Astrocyte (in vitro differentiated cells and primary cell): ENCODE measurements at regions not wholly inside any gene's neighbourhood (a gene's known extent, or its start where the extent isn't known, plus 50 kb on each side); places are given as distances from the start of the nearest gene placed in this dataset.

ENCODE experiments used
- DNase-seq: peaks from one replicate; pipeline ENCODE4 v3.0.0-alpha.2; 2010; ENCODE audit warnings: low read depth
- FAIRE-seq: peaks from 2 replicates; lab custom pipeline; 2011; peaks lifted over from hg19 to GRCh38; lab: Jason Lieb, UNC
- H2AFZ ChIP-seq: 2 replicates; pipeline ENCODE4 v1.6.0; 2012; ENCODE audit warnings: low read depth, low read length, inconsistent platforms
- H3K27ac ChIP-seq: 2 replicates; pipeline ENCODE4 v1.5.1; 2011; ENCODE audit warnings: low read depth, low read length, inconsistent platforms
- H3K27me3 ChIP-seq: 2 replicates; pipeline ENCODE4 v1.6.0; 2011; ENCODE audit warnings: low read length, inconsistent platforms; ENCODE audit not compliant: insufficient read depth
- H3K36me3 ChIP-seq: 2 replicates; pipeline ENCODE4 v1.5.1; 2011; ENCODE audit warnings: low read length, inconsistent platforms; ENCODE audit not compliant: insufficient read depth
- H3K4me1 ChIP-seq: 2 replicates; pipeline ENCODE4 v1.5.1; 2011; ENCODE audit warnings: low read length, inconsistent platforms; ENCODE audit not compliant: insufficient read depth
- H3K4me2 ChIP-seq: 2 replicates; pipeline ENCODE4 v1.6.0; 2012; ENCODE audit warnings: low read length, inconsistent platforms
- H3K4me3 ChIP-seq: 2 replicates; pipeline ENCODE4 v1.5.1; 2011; ENCODE audit warnings: low read depth, mild to moderate bottlenecking, low read length, inconsistent platforms; ENCODE audit not compliant: insufficient read depth
- H3K79me2 ChIP-seq: 2 replicates; pipeline ENCODE4 v1.6.0; 2012; ENCODE audit warnings: mild to moderate bottlenecking, low read length, inconsistent platforms; ENCODE audit not compliant: insufficient read depth
- H3K9ac ChIP-seq: 2 replicates; pipeline ENCODE4 v1.6.0; 2012; ENCODE audit warnings: mild to moderate bottlenecking, low read length, inconsistent platforms
- H3K9me3 ChIP-seq: 2 replicates; pipeline ENCODE4 v1.5.1; 2012; ENCODE audit warnings: low read depth, mild to moderate bottlenecking, low read length, inconsistent platforms; ENCODE audit not compliant: insufficient read depth
- H4K20me1 ChIP-seq: 2 replicates; pipeline ENCODE4 v1.6.0; 2012; ENCODE audit warnings: low read length, inconsistent platforms; ENCODE audit not compliant: insufficient read depth
- H3K27ac Mint-ChIP-seq: one replicate; pipeline ENCODE4 v1.8.0; 2021; ENCODE audit warnings: mild to moderate bottlenecking, mixed read lengths; ENCODE audit not compliant: unreplicated experiment
- H3K27me3 Mint-ChIP-seq: one replicate; pipeline ENCODE4 v1.8.0; 2021; ENCODE audit warnings: low read depth, mixed read lengths; ENCODE audit not compliant: unreplicated experiment
- H3K36me3 Mint-ChIP-seq: one replicate; pipeline ENCODE4 v1.8.0; 2021; ENCODE audit warnings: low read depth, mixed read lengths; ENCODE audit not compliant: unreplicated experiment
- H3K4me1 Mint-ChIP-seq: one replicate; pipeline ENCODE4 v1.8.0; 2021; ENCODE audit warnings: low read depth, mixed read lengths; ENCODE audit not compliant: unreplicated experiment
- H3K4me3 Mint-ChIP-seq: one replicate; pipeline ENCODE4 v1.8.0; 2021; ENCODE audit warnings: mild to moderate bottlenecking, moderate library complexity, mixed read lengths; ENCODE audit not compliant: unreplicated experiment
- H3K9me3 Mint-ChIP-seq: one replicate; pipeline ENCODE4 v1.8.0; 2021; ENCODE audit warnings: mild to moderate bottlenecking, mixed read lengths; ENCODE audit not compliant: unreplicated experiment
- EZH2 ChIP-seq: IDR thresholded peaks from 2 replicates; pipeline ENCODE4 v1.6.1; 2012; ENCODE audit warnings: mild to moderate bottlenecking, low read length, inconsistent platforms; ENCODE audit not compliant: insufficient read depth
- TF ChIP-seq, protein P1 (sequence below): IDR thresholded peaks from 2 replicates; pipeline ENCODE4 v1.5.1; 2011; ENCODE audit warnings: low read depth, mild to moderate bottlenecking, inconsistent platforms, low read length, moderate library complexity; ENCODE audit not compliant: insufficient read depth

DNA sequence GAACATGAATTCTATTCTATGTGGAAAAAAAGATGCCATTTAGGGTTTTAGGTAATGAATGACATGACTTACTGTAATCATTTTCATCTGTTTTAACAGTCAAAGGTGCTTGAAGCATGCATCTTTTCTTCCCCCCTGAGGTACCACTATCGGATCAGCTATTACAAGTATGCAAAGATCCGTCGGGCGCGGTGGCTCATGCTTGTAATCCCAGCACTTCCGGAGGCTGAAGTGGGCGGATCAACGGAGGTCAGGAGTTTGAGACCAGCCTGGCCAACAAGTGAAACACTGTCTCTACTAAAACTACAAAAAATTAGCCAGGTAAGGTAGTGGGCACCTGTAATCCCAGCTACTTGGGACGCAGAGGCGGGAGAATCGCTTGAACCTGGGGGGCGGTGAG, 241.3 kb downstream of the ARAP2 start:
- no peaks in the 10 kb centered on the region for H3K27me3 ChIP-seq

DNA sequence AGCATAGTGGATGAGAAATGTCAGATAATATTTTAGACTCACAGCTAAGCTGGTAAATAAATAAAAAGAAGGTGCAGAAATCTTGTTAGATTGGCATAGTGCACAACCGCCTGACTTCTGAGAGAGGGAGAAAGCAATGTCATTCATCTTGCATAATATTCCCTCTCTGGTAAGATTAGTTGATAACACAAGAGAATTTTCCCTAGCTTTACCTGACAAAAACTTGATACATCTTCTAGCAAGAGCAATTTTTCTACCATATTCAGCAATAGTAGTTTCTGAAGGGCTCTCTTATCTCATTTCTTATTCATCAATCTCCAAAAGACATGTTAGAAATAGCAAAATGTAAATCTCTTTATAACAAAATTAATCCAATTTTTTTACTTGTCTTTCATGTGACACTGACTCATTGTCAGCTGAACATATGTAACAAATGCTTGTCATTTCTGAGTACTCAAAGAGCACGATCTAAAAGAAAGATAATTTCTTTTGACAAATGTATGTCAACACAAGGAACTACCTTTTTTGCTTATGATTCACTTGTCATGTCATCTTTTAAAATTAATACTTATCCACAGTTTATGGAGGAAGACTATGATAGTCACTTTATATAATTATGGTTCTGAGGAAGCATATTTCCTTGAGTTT, 240.0 kb downstream of the ARAP2 start:
- H3K27ac ChIP-seq, result no peak overlapping the region
- H3K9me3 Mint-ChIP-seq, result peaks cover 7% of the 10 kb centered on the region

More for the DNA sequence above, 241.3 kb downstream of the ARAP2 start:
- Histone ChIP-seq H2AFZ (no peak overlapping the region), H3K36me3 (no peaks in the 10 kb centered on the region), H3K9ac (no peak overlapping the region), H3K4me1 (no peaks in the 10 kb centered on the region), H3K4me3 (no peak overlapping the region), H4K20me1 (no peaks in the 10 kb centered on the region), H3K9me3 (no peaks in the 10 kb centered on the region), H3K79me2 (no peaks in the 10 kb centered on the region), H3K4me2 (no peak overlapping the region), H3K27ac (no peak overlapping the region)
- Mint-ChIP-seq H3K36me3 (no peaks in the 10 kb centered on the region), H3K27ac (no peak overlapping the region), H3K4me3 (no peak overlapping the region), H3K4me1 (no peaks in the 10 kb centered on the region), H3K27me3 (no peaks in the 10 kb centered on the region), H3K9me3 (peaks cover 7% of the 10 kb centered on the region)
- DNase-seq, result no peak
- no peak for TF ChIP-seq EZH2
- TF ChIP-seq, protein P1, sequence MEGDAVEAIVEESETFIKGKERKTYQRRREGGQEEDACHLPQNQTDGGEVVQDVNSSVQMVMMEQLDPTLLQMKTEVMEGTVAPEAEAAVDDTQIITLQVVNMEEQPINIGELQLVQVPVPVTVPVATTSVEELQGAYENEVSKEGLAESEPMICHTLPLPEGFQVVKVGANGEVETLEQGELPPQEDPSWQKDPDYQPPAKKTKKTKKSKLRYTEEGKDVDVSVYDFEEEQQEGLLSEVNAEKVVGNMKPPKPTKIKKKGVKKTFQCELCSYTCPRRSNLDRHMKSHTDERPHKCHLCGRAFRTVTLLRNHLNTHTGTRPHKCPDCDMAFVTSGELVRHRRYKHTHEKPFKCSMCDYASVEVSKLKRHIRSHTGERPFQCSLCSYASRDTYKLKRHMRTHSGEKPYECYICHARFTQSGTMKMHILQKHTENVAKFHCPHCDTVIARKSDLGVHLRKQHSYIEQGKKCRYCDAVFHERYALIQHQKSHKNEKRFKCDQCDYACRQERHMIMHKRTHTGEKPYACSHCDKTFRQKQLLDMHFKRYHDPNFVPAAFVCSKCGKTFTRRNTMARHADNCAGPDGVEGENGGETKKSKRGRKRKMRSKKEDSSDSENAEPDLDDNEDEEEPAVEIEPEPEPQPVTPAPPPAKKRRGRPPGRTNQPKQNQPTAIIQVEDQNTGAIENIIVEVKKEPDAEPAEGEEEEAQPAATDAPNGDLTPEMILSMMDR, result no peak
- no peak for FAIRE-seq

DNA sequence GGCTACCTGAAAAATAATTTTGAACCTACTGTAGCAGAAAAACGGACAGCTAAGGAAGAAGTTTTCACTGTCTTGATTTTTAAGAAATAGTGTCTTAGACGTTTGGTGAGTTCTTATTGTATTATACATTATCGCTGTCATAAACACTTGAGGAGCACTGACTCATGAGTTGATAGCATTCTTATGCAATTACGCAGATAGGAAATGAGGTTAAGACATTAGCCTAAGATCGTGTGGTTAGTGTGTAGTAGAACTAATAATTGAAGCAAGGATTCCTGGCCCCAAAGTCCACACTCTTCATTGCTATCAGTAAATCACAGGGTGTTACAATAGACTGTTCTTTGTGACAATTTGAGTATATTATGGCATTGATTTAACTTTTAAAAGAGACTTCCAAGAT, 238.1 kb downstream of the ARAP2 start:
- Mint-ChIP-seq H3K9me3 (peaks cover 3% of the 10 kb centered on the region), H3K27ac (no peak overlapping the region), H3K4me3 (no peak overlapping the region), H3K4me1 (peaks cover 7% of the 10 kb centered on the region), H3K36me3 (no peaks in the 10 kb centered on the region), H3K27me3 (no peaks in the 10 kb centered on the region)
- H3K27me3 ChIP-seq, result no peaks in the 10 kb centered on the region
- H3K79me2 ChIP-seq, result no peaks in the 10 kb centered on the region
- H3K4me2 ChIP-seq, result peak overlapping the region; percentile 12
- DNase-seq, result peak; percentile 86
- H3K4me1 ChIP-seq, result no peaks in the 10 kb centered on the region
- no peak for TF ChIP-seq EZH2
- TF ChIP-seq, protein P1, result no peak
- H4K20me1 ChIP-seq, result no peaks in the 10 kb centered on the region
- H3K27ac ChIP-seq, result no peak overlapping the region
- no peaks in the 10 kb centered on the region for H3K9me3 ChIP-seq
- H2AFZ ChIP-seq, result no peak overlapping the region
- no peaks in the 10 kb centered on the region for H3K36me3 ChIP-seq
- H3K4me3 ChIP-seq, result no peak overlapping the region
- H3K9ac ChIP-seq, result no peak overlapping the region
- FAIRE-seq, result no peak

More for the DNA sequence above, 240.0 kb downstream of the ARAP2 start:
- no peak overlapping the region for H3K9ac ChIP-seq
- no peaks in the 10 kb centered on the region for H3K27me3 Mint-ChIP-seq
- H3K36me3 ChIP-seq, result no peaks in the 10 kb centered on the region
- H3K27ac Mint-ChIP-seq, result no peak overlapping the region
- H3K9me3 ChIP-seq, result no peaks in the 10 kb centered on the region
- no peaks in the 10 kb centered on the region for H3K4me1 ChIP-seq
- H3K4me3 ChIP-seq, result no peak overlapping the region
- no peaks in the 10 kb centered on the region for H3K4me1 Mint-ChIP-seq
- no peak overlapping the region for H2AFZ ChIP-seq
- H3K4me3 Mint-ChIP-seq, result no peak overlapping the region
- H3K36me3 Mint-ChIP-seq, result no peaks in the 10 kb centered on the region
- TF ChIP-seq, protein P1, result no peak
- TF ChIP-seq EZH2, result no peak
- FAIRE-seq, result no peak
- H3K27me3 ChIP-seq, result no peaks in the 10 kb centered on the region
- no peaks in the 10 kb centered on the region for H3K79me2 ChIP-seq
- H4K20me1 ChIP-seq, result no peaks in the 10 kb centered on the region
- no peak overlapping the region for H3K4me2 ChIP-seq
- DNase-seq, result peak; percentile 6
